ENCODE measurements at regions not wholly inside any gene's neighbourhood (a gene's known extent, or its start where the extent isn't known, plus 50 kb on each side); places are given as distances from the start of the nearest gene placed in this dataset.

GRCh38 chr6:6931071-6932025, 176.4 kb upstream of the RREB1 start:
- no peak for TF ChIP-seq POLR2A (IDR thresholded peaks at IDR 0.05)
- TF ChIP-seq, protein P1, sequence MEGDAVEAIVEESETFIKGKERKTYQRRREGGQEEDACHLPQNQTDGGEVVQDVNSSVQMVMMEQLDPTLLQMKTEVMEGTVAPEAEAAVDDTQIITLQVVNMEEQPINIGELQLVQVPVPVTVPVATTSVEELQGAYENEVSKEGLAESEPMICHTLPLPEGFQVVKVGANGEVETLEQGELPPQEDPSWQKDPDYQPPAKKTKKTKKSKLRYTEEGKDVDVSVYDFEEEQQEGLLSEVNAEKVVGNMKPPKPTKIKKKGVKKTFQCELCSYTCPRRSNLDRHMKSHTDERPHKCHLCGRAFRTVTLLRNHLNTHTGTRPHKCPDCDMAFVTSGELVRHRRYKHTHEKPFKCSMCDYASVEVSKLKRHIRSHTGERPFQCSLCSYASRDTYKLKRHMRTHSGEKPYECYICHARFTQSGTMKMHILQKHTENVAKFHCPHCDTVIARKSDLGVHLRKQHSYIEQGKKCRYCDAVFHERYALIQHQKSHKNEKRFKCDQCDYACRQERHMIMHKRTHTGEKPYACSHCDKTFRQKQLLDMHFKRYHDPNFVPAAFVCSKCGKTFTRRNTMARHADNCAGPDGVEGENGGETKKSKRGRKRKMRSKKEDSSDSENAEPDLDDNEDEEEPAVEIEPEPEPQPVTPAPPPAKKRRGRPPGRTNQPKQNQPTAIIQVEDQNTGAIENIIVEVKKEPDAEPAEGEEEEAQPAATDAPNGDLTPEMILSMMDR (IDR thresholded peaks at IDR 0.05), result no peak
